ENCODE measurements at regions not wholly inside any gene's neighbourhood (a gene's known extent, or its start where the extent isn't known, plus 50 kb on each side); places are given as distances from the start of the nearest gene placed in this dataset.

DNA sequence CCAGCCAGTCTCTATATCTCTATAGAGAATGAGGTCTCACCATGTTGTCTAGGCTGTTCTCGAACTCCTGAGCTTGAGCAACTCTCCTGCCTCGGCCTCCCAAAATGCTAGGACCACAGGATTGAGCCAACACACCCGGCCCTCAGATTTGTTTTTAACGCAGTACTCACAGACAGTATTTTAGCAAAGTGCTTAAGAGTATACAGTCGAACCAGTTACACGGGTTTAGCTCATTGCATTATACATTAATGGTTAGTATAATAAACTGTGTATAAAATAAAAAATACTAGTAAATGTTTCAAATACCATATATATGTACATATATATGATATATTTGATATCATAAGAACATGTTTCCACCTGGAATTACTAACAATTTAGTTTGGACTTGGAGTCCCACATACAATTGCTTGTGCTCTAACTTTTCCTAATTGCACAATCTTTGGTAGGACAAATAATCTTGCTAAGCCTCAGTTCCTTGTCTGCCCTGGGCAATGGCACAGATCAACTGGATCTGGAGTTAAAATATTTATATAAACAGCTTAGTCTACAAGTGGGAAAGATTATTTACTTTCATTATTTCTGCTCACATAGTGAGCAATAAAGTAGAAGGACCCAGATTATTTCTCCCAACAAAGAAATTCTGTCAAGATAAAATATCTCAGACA, 508.9 kb upstream of the LRATD1 start:
- TF ChIP-seq, protein P1, sequence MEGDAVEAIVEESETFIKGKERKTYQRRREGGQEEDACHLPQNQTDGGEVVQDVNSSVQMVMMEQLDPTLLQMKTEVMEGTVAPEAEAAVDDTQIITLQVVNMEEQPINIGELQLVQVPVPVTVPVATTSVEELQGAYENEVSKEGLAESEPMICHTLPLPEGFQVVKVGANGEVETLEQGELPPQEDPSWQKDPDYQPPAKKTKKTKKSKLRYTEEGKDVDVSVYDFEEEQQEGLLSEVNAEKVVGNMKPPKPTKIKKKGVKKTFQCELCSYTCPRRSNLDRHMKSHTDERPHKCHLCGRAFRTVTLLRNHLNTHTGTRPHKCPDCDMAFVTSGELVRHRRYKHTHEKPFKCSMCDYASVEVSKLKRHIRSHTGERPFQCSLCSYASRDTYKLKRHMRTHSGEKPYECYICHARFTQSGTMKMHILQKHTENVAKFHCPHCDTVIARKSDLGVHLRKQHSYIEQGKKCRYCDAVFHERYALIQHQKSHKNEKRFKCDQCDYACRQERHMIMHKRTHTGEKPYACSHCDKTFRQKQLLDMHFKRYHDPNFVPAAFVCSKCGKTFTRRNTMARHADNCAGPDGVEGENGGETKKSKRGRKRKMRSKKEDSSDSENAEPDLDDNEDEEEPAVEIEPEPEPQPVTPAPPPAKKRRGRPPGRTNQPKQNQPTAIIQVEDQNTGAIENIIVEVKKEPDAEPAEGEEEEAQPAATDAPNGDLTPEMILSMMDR (IDR thresholded peaks at IDR 0.05): no peak
- TF ChIP-seq POLR2A (IDR thresholded peaks at IDR 0.05): no peak

All from testis (tissue), 2 donors.